HG03066 (cell line): ENCODE measurements at regions not wholly inside any gene's neighbourhood (a gene's known extent, or its start where the extent isn't known, plus 50 kb on each side); places are given as distances from the start of the nearest gene placed in this dataset.

ENCODE experiments used
- ATAC-seq: cut with Tn5 transposase; IDR thresholded peaks from one replicate; pipeline ENCODE4 v1.9.1; 2021; ENCODE audit warnings: low read depth; ENCODE audit not compliant: unreplicated experiment

DNA sequence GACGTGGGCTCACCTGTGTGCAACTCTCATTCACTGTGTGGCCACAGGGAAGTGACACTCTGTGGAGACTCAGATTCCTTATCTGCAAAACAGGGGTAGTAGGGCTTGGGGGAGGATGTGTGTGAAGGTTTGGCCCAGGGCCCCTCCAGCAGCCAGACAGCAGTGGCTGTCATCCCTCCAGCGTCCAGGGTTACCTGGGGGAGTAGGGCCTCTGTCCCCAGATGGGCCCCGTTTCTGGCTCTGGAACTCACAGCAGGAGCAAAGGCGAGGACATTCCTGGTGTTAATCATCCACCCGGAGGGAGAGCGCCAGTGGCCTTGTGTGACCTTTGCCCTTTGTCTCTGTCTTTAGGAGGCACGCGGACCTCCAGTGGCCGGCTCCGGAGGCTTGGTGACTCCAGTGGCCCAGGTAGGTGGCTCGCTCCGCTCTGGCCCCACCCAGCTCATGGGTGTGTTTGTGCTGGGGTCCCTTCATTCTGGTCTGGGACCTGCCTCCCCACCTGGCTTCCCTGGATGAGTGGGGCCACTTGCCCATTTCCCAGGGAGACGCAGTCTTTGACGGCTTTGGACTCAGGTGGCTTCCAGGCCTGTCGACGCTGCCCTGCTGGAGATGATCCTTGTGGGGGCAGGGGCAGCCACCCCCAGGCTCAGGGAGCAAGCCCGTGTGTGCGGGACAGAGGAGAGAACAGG lies 166.2 kb downstream of the SEC14L1 start:
- no peak for ATAC-seq

DNA sequence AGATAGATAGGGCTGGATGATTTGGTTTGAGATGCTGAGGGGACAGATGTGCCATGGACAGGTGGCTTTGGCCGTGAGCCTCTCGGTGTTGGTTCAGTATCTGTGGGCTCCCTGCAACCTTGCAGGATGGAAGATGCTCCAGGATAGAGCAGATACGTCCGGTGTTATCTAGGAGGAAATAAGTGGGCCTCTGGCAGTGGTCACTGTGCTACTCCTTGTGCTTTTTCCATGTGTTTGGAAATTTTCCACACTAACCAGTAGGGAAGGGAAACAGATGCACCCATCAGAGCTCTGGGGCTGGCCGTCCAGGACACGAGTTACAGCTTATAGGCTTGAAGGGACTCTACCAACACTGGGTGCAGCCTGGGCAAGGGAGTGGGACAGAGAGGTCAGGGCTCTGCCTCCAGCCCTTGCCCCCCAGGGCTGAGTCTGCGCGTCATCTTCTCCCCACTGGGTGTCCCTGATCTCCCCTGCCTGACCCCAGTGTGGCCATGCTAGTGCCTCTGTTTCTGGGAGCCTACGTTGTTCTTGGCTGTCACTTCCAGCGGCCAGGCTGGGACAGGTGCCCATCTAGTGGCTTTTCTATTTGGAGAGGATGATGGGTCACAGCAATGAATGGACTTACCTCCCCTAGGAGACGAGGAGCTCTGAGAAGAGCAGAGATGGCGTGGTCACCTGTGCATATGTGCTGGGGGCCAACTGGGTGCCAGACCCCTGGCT lies 166.9 kb downstream of the SEC14L1 start:
- no peak for ATAC-seq

GRCh38 chr17:77308861-77309726 lies 168.3 kb downstream of the SEC14L1 start:
- ATAC-seq: no peak

DNA sequence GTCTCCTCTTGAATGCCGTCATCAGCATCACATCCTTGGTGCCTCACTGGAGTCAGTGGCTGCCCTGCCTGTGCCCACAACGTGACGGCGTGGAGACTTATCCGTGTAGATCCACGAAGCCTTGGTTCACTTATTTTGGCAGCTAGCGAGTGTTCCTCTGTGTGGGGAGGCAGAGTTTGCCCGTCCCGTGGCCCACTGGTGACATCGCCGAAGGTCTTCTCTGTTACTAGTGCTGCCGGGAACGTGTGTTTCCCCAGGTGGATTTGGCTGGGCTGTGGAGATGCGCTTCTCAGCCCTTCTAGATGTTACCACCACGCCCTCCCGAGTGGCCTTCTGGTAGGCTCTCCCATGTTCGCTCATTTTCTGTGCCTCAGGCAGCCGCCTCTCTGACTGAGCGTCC lies 169.6 kb downstream of the SEC14L1 start:
- ATAC-seq: no peak

- ATAC-seq: no peak
These were observed 170.7 kb downstream of the SEC14L1 start for GRCh38 chr17:77311371-77311981.

DNA sequence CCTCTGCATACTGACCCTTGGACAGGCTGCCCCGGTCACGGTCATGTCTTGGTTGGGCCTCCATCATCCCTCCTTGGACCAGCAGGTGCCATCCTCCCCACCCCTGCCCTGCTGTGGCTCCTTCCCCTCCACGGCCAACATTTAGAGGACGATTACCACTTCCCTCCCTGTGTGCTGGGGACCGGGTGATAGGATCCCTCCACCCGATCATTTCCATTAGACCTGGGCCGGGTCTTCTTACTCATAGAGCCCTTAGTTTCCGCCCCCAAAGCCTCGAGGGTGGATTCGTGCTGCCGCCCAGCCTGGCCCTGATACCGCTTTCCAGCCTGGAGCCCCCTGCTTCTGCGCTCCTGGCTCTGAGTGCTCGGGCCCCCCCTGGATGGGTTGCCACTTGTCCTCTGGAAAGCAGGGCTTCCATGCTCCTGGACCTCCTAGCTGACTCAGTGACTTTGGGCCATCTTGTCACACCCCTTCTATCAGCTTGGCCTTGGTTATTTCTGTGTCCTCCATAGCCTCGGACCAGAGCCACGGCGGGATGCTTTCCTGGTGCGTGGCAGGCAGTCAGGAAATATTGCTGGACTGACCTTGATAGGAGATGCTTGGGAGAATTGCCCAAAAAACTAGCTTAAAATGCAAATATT lies 171.4 kb downstream of the SEC14L1 start:
- no peak for ATAC-seq

DNA sequence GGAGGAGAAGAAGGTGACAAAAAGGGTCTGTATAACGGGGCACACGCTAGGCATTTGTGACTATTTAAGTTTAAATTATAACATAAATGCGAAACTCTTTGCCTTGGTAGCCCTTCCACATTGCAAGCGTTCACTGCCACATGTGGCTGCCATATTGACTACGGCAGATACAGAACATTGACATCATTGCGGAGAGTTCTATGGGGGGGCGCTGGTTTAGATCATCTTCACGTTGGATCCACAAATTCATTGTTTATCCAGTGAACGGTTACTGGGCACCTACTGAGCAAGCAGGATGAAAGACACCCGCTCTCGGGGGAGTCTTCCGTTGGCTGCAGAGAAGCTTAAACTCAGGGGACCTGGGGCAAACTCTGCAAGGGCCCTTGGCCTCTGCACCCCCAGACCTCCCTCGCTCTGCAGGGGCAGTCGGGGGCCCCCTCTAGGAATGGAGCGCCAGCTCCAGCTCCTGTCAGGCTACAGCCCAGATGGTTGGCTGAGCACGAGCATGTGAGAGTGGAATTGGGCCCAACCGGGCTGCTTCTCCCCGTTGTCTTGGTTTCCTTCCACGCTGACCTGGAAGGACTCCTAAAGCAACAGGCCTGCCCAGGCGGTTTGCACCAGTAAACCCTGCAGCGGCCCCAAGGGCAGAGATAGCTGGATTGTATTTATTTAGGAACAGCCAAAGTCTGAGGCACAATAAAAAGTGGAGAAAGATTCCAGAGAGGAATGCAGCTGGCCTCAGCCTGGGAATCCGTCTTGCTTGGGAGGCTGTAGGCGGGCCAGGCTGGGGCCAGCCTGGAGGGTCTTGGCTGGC lies 172.2 kb downstream of the SEC14L1 start:
- no peak for ATAC-seq

GRCh38 chr17:77313831-77314230 lies 173.1 kb downstream of the SEC14L1 start:
- no peak for ATAC-seq

- no peak for ATAC-seq
These were observed 173.8 kb downstream of the SEC14L1 start for GRCh38 chr17:77314601-77315000.

DNA sequence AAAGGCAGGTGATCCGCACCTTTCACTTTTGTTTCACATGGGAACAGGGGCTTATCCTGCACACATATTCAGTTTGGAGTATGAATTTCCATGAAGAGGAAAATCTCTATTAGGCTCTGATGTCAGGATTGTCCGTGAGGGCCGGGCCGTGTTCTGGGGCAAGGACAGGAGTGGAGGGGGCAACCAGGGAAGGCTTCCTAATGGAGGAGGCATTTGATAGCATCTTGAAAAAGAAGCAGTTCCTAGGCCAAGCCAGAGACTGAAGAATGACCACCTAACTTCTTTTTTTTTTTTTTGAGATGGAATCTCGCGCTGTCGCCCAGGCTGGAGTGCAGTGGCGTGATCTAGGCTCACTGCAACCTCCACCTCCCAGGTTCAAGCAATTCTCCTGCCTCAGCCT lies 174.2 kb downstream of the SEC14L1 start:
- no peak for ATAC-seq

- ATAC-seq: no peak
These were observed 174.9 kb downstream of the SEC14L1 start for GRCh38 chr17:77315551-77316190.

GRCh38 chr17:77316191-77316641 lies 175.4 kb downstream of the SEC14L1 start:
- ATAC-seq: no peak

DNA sequence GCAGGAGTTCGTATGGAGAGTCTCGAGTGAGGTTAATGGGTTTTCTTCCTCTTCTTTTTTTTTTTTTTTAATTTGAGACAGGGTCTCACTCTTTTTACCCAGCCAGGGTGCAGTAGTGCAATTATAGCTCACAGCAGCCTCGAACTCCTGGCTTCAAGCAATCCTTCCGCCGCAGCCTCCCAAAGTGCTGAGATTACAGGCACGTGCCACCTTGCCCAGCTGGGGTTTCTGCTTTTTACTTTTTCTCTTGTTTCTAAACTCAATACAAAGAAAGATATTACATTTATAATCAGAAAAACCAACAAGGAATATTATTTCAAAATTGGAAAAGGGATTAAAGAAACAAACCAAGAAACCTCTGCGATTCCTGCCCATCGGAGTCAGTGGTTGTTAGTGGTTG lies 175.9 kb downstream of the SEC14L1 start:
- ATAC-seq: no peak

- ATAC-seq: no peak
These were observed 176.5 kb downstream of the SEC14L1 start for GRCh38 chr17:77317091-77317750.

DNA sequence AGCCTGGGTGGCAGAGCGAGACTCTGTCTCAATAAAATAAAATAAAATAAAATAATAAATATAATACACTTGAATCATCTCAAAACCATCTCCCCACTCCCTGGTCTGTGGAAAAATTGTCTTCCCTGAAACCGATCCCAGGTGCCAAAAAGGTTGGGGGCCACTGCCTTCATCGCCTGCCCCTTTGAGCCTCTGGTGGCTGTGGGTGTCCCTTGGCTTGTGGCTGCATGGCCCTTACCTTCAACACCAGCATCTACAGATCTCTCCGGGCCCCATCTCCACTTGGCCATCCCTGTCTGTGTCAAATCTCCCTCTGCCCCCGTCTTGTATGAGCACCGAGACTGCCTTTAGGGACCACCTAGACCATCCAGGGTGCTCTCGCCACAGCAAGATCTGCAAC lies 177.3 kb downstream of the SEC14L1 start:
- ATAC-seq: no peak

DNA sequence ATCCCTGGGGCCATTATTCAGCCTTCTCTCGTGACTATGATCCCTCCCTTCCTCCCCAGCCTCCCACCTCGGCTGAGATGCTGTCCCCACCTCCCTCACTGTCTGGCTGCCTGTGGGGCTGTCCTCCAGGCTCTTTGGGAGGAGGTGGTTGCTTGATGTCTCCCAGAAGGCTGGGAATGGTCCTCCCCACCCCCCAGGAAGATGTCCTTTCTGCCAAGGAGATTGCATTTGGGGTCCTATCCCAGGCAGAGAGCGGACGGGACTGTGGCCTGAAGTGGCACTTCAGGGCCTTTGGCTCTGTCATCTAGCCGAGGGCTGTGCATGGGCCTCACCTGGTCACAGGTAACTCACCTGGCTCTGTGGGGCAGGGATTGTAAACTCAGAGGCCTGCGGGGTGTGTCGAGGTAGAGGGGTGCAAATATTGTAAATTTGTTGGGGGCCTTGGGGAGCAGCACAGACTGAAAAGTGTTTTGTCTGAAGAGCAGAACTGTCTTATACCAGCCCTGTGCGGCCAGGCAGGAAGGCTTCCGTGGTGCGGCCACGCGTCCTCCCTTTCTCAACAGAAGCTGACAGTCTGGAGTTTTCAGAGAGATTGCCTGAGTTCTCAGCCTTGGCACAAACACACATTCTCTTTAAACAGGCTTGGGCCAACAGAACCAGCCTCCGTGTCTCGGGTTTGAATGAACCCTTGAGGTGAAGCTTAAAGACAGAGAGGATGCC lies 177.9 kb downstream of the SEC14L1 start:
- no peak for ATAC-seq

GRCh38 chr17:77319211-77320043 lies 178.7 kb downstream of the SEC14L1 start:
- ATAC-seq: no peak
